ENCODE measurements at regions not wholly inside any gene's neighbourhood (a gene's known extent, or its start where the extent isn't known, plus 50 kb on each side); places are given as distances from the start of the nearest gene placed in this dataset.

DNA sequence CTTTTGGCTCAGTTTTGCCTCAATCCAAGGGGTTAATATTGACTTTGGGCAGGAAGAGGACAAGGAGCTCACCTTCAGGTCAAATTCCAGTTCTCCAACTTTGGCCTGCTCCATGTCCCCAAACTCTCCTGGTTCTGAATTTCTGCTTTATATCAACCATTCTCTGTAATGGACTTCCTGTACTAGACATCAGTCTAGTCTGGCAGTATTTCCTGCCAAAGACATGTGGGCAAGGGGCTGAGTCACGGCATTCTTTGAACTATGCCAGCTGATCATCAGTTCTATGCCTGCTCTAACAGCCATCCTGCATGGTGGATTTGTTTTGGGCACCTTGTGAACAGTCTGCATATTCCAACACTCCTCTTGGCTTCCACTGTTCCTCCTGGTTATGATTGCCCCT lies 199.4 kb downstream of the ZEB2 start:
- no peak overlapping the region for H3K4me3 ChIP-seq (ENCODE audit: low read depth, low read length)
- POLR2A ChIA-PET: no interaction called here
- CTCF ChIA-PET: no interaction called here
- TF ChIP-seq, protein P1, sequence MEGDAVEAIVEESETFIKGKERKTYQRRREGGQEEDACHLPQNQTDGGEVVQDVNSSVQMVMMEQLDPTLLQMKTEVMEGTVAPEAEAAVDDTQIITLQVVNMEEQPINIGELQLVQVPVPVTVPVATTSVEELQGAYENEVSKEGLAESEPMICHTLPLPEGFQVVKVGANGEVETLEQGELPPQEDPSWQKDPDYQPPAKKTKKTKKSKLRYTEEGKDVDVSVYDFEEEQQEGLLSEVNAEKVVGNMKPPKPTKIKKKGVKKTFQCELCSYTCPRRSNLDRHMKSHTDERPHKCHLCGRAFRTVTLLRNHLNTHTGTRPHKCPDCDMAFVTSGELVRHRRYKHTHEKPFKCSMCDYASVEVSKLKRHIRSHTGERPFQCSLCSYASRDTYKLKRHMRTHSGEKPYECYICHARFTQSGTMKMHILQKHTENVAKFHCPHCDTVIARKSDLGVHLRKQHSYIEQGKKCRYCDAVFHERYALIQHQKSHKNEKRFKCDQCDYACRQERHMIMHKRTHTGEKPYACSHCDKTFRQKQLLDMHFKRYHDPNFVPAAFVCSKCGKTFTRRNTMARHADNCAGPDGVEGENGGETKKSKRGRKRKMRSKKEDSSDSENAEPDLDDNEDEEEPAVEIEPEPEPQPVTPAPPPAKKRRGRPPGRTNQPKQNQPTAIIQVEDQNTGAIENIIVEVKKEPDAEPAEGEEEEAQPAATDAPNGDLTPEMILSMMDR (IDR thresholded peaks at IDR 0.05; ENCODE audit: insufficient read depth, low read length, missing control alignments): no peak
- peak; percentile 3 for DNase-seq (ENCODE audit: low read depth, low spot score)

GRCh38 chr2:144317071-144317738 lies 202.7 kb downstream of the ZEB2 start:
- TF ChIP-seq, protein P1 (IDR thresholded peaks at IDR 0.05; ENCODE audit: insufficient read depth, low read length, missing control alignments): no peak
- CTCF ChIA-PET: interaction anchor here (0.9 kb wide), 1 partner anchor 10 kb away, joined by 3 read pairs; no protein-coding TSS in a partner anchor
- DNase-seq (ENCODE audit: low read depth, low spot score): no peak

GRCh38 chr2:144310889-144311608 lies 208.9 kb downstream of the ZEB2 start:
- CTCF ChIA-PET: no interaction called here

More at GRCh38 chr2:144317071-144317738, 202.7 kb downstream of the ZEB2 start:
- POLR2A ChIA-PET: no interaction called here
- H3K4me3 ChIP-seq (ENCODE audit: low read depth, low read length): no peak overlapping the region

DNA sequence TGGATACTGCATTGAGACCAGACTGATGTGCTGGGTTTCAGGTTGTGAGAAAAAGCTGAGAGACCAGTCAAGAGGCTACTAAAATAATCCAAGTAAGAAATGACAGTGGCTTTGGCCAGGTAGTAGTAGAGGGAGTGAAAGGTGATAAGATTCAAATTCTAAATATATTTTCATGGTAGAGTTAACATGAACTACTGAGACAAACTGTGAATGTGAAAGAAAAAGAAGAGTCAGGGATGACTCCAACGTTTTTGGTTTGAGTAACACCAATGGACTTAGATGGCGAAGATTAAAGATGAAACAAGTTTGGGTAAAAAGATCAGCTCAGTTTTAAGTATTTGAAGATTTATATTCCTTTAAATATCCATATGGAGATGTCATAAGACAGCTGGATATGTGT lies 209.4 kb downstream of the ZEB2 start:
- ChIA-PET POLR2A (no interaction called here), CTCF (no interaction called here)
- TF ChIP-seq, protein P1 (IDR thresholded peaks at IDR 0.05; ENCODE audit: insufficient read depth, low read length, missing control alignments): no peak
- no peak overlapping the region for H3K4me3 ChIP-seq (ENCODE audit: low read depth, low read length)
- DNase-seq (ENCODE audit: low read depth, low spot score): no peak

More at GRCh38 chr2:144310889-144311608, 208.9 kb downstream of the ZEB2 start:
- no peak overlapping the region for H3K4me3 ChIP-seq (ENCODE audit: low read depth, low read length)
- TF ChIP-seq, protein P1 (IDR thresholded peaks at IDR 0.05; ENCODE audit: insufficient read depth, low read length, missing control alignments): no peak
- DNase-seq (ENCODE audit: low read depth, low spot score): no peak
- POLR2A ChIA-PET: no interaction called here

GRCh38 chr2:144307711-144308110 lies 212.2 kb downstream of the ZEB2 start:
- no peak overlapping the region for H3K4me3 ChIP-seq (ENCODE audit: low read depth, low read length)
- ChIA-PET CTCF (no interaction called here), POLR2A (no interaction called here)
- no peak for DNase-seq (ENCODE audit: low read depth, low spot score)
- TF ChIP-seq, protein P1 (IDR thresholded peaks at IDR 0.05; ENCODE audit: insufficient read depth, low read length, missing control alignments): no peak

- ChIA-PET CTCF (no interaction called here), POLR2A (no interaction called here)
- no peak overlapping the region for H3K4me3 ChIP-seq (ENCODE audit: low read depth, low read length)
- TF ChIP-seq, protein P1 (IDR thresholded peaks at IDR 0.05; ENCODE audit: insufficient read depth, low read length, missing control alignments): no peak
- DNase-seq (ENCODE audit: low read depth, low spot score): no peak
Observed at GRCh38 chr2:144304202-144304601, 215.7 kb downstream of the ZEB2 start.

All from AG04449 (cell line).